ENCODE measurements at regions not wholly inside any gene's neighbourhood (a gene's known extent, or its start where the extent isn't known, plus 50 kb on each side); places are given as distances from the start of the nearest gene placed in this dataset.

GRCh38 chr12:130216031-130216430, 53.8 kb downstream of the FZD10 start:
- DNase-seq, result no peak

- DNase-seq, result no peak
Observed at GRCh38 chr12:130218682-130219081, 56.4 kb downstream of the FZD10 start.

DNA sequence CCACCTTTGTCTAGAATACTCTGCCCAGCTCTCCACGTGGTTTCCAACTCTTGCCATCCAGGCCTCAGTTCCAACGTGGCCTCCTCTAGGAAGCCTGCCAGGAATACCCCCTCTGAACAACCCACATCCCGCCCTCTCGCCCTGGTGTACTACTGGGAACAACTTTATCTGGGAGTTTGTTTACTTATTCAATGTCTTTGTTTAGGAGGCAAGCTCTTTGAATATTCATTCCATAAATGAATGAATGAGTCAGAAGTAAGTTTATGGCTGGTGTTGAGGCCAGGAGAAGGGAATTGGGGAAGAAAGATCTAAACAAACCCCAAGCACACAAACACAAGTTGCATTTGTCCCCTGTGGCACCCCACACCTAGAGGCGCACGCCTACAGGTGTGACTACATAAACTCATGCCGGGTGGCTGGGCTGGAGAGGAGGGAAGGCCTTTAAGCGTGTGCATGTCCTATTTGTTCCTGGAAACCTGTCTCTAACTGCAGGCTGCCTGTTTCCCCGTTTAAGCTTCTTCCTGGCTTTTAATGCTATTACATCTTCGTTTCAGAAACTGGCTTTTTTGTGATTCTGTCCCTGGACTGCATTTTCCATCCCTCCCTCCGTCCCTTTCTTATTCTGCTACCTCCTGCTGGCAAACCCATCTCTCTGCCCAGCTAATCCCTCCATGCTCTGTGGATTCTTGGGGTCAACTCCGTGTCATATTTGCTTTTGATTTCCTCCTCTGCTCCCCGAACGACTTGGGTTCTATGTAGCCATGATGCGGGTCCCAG, 57.9 kb downstream of the FZD10 start:
- no peak for DNase-seq

- no peak for DNase-seq
Observed at GRCh38 chr12:130220706-130221100, 58.4 kb downstream of the FZD10 start.

- peak in 3 of 56 donors; percentile 6 to 24 (median 6) for DNase-seq
Observed at GRCh38 chr12:130222519-130223218, 60.4 kb downstream of the FZD10 start.

DNA sequence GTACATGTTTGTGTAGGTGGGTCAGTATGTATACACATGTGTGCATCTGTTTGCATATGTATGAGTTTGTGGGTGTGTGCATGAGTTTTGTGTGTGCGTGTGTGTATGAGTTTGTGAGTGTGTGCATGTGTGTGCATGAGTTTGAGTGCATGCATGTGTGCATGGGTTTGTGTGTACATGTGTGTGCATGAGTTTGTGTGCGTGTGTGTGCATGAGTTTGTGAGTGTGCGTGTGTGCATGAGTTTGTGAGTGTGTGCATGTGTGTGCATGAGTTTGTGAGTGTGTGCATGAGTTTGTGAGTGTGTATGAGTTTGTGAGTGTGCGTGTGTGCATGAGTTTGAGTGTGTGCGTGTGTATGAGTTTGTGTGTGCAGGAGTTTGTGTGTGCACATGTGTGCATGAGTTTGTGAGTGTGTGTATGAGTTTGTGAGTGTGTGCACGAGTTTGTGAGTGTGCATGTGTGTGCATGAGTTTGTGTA, 61.5 kb downstream of the FZD10 start:
- DNase-seq, result no peak

DNA sequence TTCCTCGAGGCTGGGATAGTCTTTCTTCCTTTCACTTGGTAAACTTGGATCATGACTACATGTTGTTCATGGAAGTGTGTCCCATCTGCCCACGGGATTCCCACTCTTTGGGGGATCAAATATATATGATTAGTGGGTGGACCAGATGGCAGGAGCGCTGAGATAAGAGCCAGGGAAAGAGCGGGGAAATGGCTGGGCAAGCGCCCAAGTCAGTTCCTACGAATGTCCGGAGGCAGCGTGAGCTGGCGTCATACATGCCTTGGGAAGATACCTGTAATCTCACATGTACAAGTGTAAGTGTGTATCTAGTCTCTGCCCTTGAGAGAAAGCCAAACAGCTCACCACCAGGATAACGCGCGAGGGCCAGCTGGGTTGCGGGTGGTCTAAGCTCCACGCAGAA, 62.3 kb downstream of the FZD10 start:
- DNase-seq, result no peak

DNA sequence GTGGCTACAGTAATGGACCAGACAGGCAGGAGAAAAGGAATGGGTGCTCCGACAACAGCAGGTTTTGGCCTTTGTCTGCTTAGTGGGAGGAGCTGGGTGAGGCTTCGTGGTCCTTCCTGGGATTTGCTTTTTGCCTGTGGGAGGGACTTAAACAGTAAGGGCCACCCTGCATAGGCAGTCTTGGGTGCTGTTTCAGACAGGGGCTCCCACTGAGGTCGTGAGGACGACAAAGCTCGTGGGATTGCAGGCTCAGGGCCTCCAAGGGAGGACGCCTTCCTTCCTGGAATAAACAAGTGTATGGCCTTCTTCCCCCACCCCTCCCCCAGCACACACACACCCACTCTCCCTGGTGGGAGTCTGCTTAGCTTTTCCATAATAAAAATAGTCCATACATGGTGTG, 63.1 kb downstream of the FZD10 start:
- no peak for DNase-seq

DNA sequence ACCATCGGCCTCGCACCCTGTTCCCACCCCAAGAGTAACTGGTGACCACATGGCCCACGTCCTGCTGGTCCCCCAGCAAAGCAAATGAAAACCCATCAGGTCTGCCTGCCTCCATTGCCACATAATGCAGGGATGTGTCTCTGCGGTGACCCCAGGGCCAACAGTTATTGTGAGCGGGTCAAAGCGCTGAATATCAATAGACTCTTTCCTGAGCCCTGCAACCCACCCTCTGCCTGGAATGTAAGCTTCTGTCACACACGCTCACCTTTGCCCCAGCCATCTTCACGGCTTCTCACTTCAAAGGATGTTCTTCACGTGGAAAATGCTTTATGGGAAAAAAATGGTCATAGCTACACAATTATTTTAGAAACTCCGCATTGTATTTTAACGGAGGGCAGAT, 63.9 kb downstream of the FZD10 start:
- DNase-seq, result no peak

- DNase-seq, result no peak
Observed at GRCh38 chr12:130226771-130227170, 64.5 kb downstream of the FZD10 start.

DNA sequence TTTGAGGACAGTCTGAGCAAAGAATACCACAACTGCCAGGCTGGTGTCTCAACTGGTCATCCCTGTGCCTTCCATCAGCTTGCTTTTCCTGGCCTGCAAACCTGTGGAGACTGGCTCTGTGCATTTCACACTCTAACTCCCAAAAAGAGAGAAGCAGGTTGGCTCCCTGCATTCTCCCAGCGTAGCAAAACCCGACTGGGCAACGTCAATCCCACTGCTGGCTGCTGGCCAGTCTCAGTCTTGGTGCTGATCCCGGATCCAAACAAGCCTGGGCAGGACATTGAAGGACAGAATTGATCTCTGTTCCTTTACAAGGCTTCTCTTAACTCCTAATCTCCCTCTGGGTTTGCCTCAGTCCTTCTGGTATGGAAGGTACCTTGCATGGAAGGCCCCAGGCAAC, 65.4 kb downstream of the FZD10 start:
- DNase-seq, result peak in 23 of 56 donors; percentile 1 to 62 (median 13)

GRCh38 chr12:130236446-130236845, 74.2 kb downstream of the FZD10 start:
- no peak for DNase-seq

DNA sequence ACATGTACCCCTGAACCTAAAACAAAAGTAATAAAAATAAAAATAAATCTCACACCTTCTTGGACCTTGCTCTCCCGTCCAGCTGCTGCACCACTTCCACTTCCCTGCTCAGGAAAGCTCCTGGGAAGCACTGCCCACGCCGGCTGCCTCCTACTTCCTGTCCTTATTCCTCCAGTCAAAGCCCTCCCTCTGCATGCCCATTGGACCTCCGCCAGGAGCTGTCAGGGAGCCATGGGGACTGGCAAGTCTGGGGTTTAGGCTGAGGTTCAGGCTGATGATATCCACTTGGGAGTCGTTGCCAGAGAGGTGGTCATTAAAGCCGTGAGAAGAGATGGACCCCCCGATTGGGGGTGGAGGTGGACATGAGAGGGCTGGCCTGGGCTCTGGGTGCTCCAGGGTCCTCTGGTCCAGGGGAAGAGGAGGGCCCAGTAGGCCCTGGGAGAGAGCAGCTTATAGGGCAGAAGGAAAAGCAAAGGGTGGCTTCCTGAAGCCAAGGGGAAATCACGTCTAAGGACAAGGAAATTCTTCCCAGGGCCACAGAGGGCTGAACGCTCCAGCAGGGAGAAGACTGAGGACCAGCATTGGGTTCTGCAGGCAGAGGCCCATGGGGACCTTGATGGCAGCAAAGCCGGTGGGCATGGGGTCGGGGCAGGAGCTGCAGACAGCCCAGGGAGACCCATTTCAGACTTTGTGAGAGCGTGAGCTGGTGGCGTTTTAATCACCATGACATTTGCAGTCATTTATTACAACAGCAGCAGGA, 78.7 kb downstream of the FZD10 start:
- DNase-seq, result peak in 2 of 56 donors; percentile 1 to 7

- no peak for DNase-seq
Observed at GRCh38 chr12:130242506-130242905, 80.2 kb downstream of the FZD10 start.

DNA sequence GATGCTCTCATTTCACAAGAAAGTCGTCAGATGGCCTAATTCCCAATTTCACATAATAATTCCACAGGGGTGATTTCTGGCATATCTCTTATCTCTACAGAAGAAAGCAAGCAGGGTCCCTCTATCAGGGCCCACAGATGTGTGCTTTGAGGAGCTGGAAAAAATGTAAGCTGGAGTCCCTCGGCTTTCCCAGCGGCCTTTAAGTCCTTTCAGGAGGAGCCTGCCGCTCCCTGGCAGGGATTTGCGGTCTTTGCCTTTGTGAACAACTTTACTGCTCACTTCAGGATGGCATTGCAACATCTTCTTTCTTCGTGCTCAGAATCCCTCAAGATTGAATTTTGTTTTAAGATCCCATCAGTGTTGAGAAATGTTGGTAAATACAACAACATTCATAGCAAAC, 83.0 kb downstream of the FZD10 start:
- DNase-seq, result no peak

DNA sequence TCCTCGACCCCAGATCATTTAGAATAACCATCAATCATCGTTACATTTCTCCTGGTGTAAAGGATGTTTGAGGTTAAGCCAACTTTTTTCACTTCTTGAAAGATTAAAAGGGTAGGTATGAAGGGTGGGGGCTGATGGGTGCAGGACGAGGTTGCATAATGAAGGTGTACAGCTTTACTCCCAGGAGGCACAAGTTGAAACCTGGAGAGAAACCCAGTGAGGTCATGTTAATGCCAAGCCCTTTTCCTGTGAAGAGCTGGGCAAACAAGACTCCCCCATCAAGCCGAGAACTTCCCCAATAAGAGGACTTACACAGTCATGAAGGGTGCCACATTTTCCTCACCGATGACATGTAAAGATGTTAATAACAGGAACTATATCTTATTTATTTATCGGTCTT, 84.3 kb downstream of the FZD10 start:
- DNase-seq, result no peak

DNA sequence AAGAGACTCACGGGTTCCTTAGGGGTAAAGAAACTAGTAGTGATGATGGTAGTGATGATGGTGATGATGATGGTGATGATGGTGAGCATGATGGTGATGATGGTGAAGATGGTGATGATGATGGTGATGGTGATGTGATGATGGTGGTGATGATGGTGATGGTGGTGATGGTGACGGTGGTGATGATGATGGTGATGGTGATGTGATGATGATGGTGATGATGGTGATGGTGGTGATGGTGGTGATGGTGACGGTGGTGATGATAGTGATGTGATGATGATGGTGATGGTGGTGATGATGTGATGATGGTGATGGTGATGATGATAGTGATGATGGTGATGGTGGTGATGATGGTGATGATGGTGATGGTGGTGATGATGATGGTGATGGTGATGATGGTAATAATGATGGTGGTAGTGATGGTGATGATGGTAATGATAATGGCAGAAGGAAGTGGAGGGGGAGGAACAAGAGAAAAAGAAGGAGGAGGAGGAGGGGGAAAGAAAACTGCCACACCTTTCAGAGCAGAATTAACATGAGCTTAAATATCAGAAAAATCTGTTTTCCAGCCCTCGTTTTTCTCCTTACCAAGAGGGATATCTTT, 85.5 kb downstream of the FZD10 start:
- no peak for DNase-seq

DNA sequence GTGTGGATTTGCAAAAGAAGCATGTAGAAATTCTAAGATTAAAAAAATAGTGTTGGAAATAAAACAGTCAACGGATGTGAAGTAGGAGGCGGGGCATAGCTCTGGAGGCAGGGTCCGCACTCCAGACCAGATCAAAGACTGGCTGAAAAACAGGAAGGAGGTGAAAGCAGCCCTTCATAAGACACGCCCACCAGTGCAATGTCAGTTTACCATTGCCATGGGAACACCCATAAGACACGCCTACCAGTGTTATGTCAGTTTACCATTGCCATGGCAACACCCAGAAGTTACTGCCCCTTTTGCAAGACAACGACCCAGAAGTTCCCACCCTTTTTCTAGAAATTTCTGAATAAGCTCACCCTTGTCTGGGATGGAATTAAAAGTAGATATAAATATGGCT, 87.1 kb downstream of the FZD10 start:
- peak in 1 of 56 donors; percentile 10 for DNase-seq

DNA sequence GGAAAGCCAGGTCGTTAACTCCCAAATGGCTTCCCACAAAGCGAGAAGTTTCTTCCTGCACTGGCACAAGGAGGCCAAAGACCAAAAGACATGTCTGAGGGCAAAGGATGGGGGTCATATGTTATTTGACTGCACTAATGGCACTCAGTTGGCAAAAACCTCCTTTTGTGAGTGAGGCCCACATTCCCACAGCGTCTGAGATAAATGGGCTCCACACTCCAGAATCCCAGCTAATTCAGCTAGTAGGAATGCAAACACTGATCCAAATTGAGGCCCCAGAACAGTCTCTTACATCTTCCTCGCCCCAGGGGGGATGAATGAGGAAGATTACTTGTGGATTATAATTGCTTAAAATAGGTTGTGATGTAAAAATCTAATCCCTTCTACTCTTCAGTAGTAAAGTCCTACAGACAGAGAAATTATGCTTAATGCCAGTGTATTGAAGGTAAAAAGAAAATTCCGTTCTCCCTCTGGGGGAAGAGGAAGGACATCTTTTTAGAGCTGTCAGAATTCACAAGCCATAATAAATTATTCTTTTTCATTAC, 86.4 kb upstream of the PIWIL1 start:
- no peak for DNase-seq

GRCh38 chr12:130253866-130254265, 83.8 kb upstream of the PIWIL1 start:
- DNase-seq, result peak in 1 of 56 donors; percentile 20
